ENCODE measurements at regions not wholly inside any gene's neighbourhood (a gene's known extent, or its start where the extent isn't known, plus 50 kb on each side); places are given as distances from the start of the nearest gene placed in this dataset.

DNA sequence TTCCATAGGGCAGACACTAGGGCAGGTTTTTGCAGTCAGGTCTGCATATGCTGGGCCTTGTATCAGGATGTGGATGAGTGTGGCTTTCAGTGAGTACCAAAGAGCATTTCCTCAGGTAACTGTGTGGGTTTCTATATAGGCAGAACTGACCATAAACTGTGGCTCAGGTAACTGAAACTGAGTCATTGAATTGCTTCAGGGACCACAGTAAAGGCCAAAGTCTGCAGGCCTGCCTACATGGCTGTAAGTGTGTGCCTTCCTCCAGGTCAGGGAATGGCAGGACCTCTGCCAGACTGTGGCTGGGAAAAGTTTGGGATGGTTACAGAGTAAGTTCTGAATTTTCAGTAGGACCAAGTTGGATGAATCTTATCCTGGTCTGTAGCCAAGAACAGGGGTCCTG, 85.6 kb downstream of the ZNF486 start:
- intact Hi-C loops (cut with DNase I; ENCODE audit: low total_unique reads): no loop called here
- no peak for TF ChIP-seq POLR2A (IDR thresholded peaks at IDR 0.05)
- TF ChIP-seq, protein P1, sequence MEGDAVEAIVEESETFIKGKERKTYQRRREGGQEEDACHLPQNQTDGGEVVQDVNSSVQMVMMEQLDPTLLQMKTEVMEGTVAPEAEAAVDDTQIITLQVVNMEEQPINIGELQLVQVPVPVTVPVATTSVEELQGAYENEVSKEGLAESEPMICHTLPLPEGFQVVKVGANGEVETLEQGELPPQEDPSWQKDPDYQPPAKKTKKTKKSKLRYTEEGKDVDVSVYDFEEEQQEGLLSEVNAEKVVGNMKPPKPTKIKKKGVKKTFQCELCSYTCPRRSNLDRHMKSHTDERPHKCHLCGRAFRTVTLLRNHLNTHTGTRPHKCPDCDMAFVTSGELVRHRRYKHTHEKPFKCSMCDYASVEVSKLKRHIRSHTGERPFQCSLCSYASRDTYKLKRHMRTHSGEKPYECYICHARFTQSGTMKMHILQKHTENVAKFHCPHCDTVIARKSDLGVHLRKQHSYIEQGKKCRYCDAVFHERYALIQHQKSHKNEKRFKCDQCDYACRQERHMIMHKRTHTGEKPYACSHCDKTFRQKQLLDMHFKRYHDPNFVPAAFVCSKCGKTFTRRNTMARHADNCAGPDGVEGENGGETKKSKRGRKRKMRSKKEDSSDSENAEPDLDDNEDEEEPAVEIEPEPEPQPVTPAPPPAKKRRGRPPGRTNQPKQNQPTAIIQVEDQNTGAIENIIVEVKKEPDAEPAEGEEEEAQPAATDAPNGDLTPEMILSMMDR (IDR thresholded peaks at IDR 0.05): no peak
- H3K27me3 ChIP-seq: no peaks in the 10 kb centered on the region
- H3K4me1 ChIP-seq: no peaks in the 10 kb centered on the region
- H3K4me3 ChIP-seq: no peak overlapping the region
- H3K9me3 ChIP-seq: no peaks in the 10 kb centered on the region
- no peaks in the 10 kb centered on the region for H3K36me3 ChIP-seq (ENCODE audit: low read depth, missing control alignments)
- DNase-seq: no peak
- no peak overlapping the region for H3K27ac ChIP-seq

DNA sequence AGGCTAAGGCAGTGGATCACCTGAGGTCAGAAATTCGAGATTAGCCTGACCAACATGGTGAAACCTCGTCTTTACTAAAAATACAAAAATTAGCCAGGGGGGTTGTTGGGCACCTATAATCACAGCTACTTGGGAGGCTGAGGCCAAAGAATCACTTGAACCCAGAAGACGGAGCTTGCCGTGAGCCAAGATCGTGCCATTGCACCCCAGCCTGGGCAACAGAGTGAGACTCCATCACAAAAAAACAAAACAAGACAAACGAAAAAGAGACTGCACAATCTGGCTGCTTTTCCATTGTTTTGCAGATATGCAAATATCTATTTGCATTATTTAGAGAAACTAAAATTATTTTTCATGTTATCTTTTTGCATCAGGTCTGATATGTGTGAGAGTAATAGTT, 83.6 kb downstream of the ZNF486 start:
- Histone ChIP-seq H3K27ac (no peak overlapping the region), H3K4me1 (no peaks in the 10 kb centered on the region), H3K36me3 (ENCODE audit: low read depth, missing control alignments) (no peaks in the 10 kb centered on the region), H3K27me3 (no peaks in the 10 kb centered on the region), H3K4me3 (no peak overlapping the region), H3K9me3 (no peaks in the 10 kb centered on the region)
- TF ChIP-seq, protein P1 (IDR thresholded peaks at IDR 0.05): no peak
- no peak for TF ChIP-seq POLR2A (IDR thresholded peaks at IDR 0.05)
- DNase-seq: no peak
- 87 to 90% methylated on average over 6 of the region's 6 CpGs for WGBS, 2 donors
- intact Hi-C loops (cut with DNase I; ENCODE audit: low total_unique reads): no loop called here

DNA sequence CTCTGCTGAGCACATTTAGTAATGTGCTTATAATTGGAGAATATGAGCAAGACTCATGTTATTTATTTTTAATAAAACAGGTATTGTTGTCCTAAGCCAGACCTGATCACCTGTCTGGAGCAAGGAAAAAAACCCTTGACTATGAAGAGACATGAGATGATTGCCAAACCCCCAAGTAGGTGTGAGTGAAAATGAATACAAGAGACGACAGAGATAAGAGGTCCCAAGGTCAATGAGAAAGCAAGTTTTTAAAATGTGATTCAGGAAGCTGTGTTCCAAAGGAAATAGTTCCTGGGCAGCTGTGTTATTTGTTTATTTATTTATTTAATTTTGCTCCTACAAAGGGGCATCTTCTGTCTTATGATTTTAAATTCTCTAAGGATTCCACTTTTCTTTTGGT, 83.1 kb downstream of the ZNF486 start:
- 20 to 33% methylated on average over 1 of the region's 1 CpG for WGBS, 2 donors
- no peak for DNase-seq
- H3K27ac ChIP-seq: no peak overlapping the region

More for the DNA sequence above, 83.1 kb downstream of the ZNF486 start:
- Histone ChIP-seq H3K36me3 (ENCODE audit: low read depth, missing control alignments) (no peaks in the 10 kb centered on the region), H3K4me3 (no peak overlapping the region), H3K4me1 (no peaks in the 10 kb centered on the region), H3K27me3 (no peaks in the 10 kb centered on the region), H3K9me3 (no peaks in the 10 kb centered on the region)
- intact Hi-C loops (cut with DNase I; ENCODE audit: low total_unique reads): no loop called here
- TF ChIP-seq POLR2A (IDR thresholded peaks at IDR 0.05): no peak
- TF ChIP-seq, protein P1 (IDR thresholded peaks at IDR 0.05): no peak

MicroRNAs in the stretch of these regions (microRNA counts, 767-probe panel; counts per million panel counts)
- 0 to 152 counts per million in 2 donors for microRNA hsa-miR-1270

Small RNAs in the stretch of these regions (microRNA-seq; reads per million reads assigned to microRNA genes)
- gene MIR1270 (ENCODE audit: borderline number of aligned reads in 2 of 2, borderline replicate concordance in 1 of 2): 44.9 to 54.9 reads per million in 2 donors

Small RNAs in the stretch of these regions (small RNA-seq; reads per million reads assigned to genes)
- gene MIR1270: 1.8 to 2.5 reads per million in 2 donors
